ENCODE measurements at regions not wholly inside any gene's neighbourhood (a gene's known extent, or its start where the extent isn't known, plus 50 kb on each side); places are given as distances from the start of the nearest gene placed in this dataset.

DNA sequence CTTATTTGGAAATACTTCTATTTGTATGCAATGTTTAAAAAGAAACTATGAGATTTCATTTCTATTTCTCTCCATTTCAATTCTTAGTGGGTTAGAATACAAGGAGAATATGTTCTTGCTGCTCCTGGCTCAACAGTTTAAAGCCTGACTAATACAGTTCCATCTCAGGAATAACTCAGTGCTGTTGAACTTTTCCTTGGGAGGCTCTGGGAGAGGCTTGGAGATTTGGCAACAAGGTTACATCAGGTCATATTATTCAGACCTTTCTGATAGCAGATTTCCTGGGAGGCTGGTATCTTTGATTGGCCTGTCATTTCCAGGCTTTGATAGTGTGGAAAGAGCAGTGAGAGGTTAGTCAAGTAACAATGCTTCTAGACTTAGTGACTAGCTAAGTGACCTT lies 481.7 kb upstream of the KLF4 start:
- no peaks in the 10 kb centered on the region for H4K20me1 ChIP-seq (ENCODE audit: insufficient read depth)
- H3K4me3 ChIP-seq (IDR thresholded peaks at IDR 0.05; ENCODE audit: insufficient read depth, low read depth, low read length), result no peak overlapping the region
- H3K27ac ChIP-seq, result no peak overlapping the region
- H3K9ac ChIP-seq, result no peak overlapping the region
- TF ChIP-seq, protein P1, sequence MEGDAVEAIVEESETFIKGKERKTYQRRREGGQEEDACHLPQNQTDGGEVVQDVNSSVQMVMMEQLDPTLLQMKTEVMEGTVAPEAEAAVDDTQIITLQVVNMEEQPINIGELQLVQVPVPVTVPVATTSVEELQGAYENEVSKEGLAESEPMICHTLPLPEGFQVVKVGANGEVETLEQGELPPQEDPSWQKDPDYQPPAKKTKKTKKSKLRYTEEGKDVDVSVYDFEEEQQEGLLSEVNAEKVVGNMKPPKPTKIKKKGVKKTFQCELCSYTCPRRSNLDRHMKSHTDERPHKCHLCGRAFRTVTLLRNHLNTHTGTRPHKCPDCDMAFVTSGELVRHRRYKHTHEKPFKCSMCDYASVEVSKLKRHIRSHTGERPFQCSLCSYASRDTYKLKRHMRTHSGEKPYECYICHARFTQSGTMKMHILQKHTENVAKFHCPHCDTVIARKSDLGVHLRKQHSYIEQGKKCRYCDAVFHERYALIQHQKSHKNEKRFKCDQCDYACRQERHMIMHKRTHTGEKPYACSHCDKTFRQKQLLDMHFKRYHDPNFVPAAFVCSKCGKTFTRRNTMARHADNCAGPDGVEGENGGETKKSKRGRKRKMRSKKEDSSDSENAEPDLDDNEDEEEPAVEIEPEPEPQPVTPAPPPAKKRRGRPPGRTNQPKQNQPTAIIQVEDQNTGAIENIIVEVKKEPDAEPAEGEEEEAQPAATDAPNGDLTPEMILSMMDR (conservative IDR thresholded peaks at IDR 0.05; ENCODE audit: low read depth, low read length), result no peak
- no peak overlapping the region for H3K4me2 ChIP-seq
- H3K36me3 ChIP-seq (ENCODE audit: insufficient read depth), result no peaks in the 10 kb centered on the region
- H3K27me3 ChIP-seq (ENCODE audit: insufficient read depth, low read depth), result no peaks in the 10 kb centered on the region
- H3K79me2 ChIP-seq (ENCODE audit: insufficient read depth, low read depth), result no peaks in the 10 kb centered on the region
- H3K4me1 ChIP-seq (ENCODE audit: low read depth, poor library complexity, severe bottlenecking), result no peaks in the 10 kb centered on the region
- no peak overlapping the region for H2AFZ ChIP-seq (ENCODE audit: low read depth)

DNA sequence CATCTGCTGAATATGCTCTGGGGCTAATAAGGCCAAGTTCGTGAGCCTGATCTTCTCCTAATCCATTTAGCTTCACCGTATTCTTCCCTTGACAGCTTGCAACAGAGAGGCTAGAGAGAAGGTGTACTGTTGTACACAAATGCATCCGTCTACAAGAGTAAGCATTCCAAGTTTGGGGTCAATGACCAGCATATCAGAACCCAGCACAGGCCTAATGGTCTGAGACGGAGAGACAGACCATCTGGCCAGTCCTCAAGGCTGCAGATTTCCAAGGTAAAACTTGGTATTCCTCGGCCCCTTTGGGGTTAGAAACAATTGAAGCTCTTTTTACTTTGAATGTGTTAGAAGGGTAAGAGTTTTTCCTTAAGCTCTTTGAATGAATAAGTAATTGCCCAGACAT lies 481.2 kb upstream of the KLF4 start:
- Histone ChIP-seq H4K20me1 (ENCODE audit: insufficient read depth) (no peaks in the 10 kb centered on the region), H3K4me2 (no peak overlapping the region), H3K27me3 (ENCODE audit: insufficient read depth, low read depth) (no peaks in the 10 kb centered on the region), H3K4me1 (ENCODE audit: low read depth, poor library complexity, severe bottlenecking) (no peaks in the 10 kb centered on the region), H3K4me3 (IDR thresholded peaks at IDR 0.05; ENCODE audit: insufficient read depth, low read depth, low read length) (no peak overlapping the region), H3K9ac (no peak overlapping the region), H2AFZ (ENCODE audit: low read depth) (no peak overlapping the region), H3K79me2 (ENCODE audit: insufficient read depth, low read depth) (no peaks in the 10 kb centered on the region), H3K36me3 (ENCODE audit: insufficient read depth) (no peaks in the 10 kb centered on the region), H3K27ac (no peak overlapping the region)
- TF ChIP-seq, protein P1 (conservative IDR thresholded peaks at IDR 0.05; ENCODE audit: low read depth, low read length), result no peak

DNA sequence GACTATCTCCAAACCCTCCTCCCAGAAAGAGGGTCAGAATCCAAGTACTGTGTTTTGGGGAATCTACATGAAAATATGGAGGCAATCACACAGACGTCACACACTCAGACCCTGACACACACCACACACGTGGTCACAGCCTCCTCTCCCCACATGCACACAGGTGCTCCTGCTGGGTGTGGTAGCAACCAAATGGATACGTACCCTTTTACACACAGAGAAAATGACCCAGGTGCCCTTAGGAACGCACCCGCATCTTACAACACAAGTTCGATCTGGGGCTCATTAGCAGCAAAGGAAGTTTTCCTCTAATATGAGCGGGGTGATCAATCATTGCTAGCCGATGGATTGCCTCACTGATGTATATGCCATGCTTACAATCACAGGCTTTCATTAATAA lies 480.2 kb upstream of the KLF4 start:
- Histone ChIP-seq H3K4me2 (no peak overlapping the region), H3K27me3 (ENCODE audit: insufficient read depth, low read depth) (no peaks in the 10 kb centered on the region), H3K4me3 (IDR thresholded peaks at IDR 0.05; ENCODE audit: insufficient read depth, low read depth, low read length) (no peak overlapping the region), H4K20me1 (ENCODE audit: insufficient read depth) (no peaks in the 10 kb centered on the region), H3K9ac (no peak overlapping the region), H2AFZ (ENCODE audit: low read depth) (no peak overlapping the region), H3K4me1 (ENCODE audit: low read depth, poor library complexity, severe bottlenecking) (no peaks in the 10 kb centered on the region), H3K27ac (no peak overlapping the region), H3K79me2 (ENCODE audit: insufficient read depth, low read depth) (no peaks in the 10 kb centered on the region), H3K36me3 (ENCODE audit: insufficient read depth) (no peaks in the 10 kb centered on the region)
- TF ChIP-seq, protein P1 (conservative IDR thresholded peaks at IDR 0.05; ENCODE audit: low read depth, low read length), result no peak

DNA sequence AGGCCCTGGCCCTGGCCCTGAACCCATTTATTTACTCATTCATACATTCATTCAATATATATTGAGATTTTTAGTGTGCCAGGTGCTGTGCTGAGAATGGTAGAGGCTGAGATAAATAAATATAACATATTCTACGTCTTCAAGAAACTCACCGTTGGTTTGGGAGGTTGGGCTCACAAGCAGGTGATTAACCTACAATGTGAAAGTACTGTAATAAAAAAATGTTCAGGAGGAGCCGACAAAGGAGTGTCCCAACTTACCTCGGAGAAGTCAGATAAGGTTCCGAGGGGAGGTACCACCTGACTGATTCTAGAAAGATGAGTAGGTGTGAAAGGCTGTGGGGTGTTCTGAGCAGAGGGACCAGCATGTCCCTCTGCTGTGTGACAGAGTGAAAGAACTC lies 479.6 kb upstream of the KLF4 start:
- Histone ChIP-seq H2AFZ (ENCODE audit: low read depth) (no peak overlapping the region), H3K4me1 (ENCODE audit: low read depth, poor library complexity, severe bottlenecking) (no peaks in the 10 kb centered on the region), H3K4me2 (no peak overlapping the region), H3K79me2 (ENCODE audit: insufficient read depth, low read depth) (no peaks in the 10 kb centered on the region), H3K36me3 (ENCODE audit: insufficient read depth) (no peaks in the 10 kb centered on the region), H3K9ac (no peak overlapping the region), H4K20me1 (ENCODE audit: insufficient read depth) (no peaks in the 10 kb centered on the region), H3K27ac (no peak overlapping the region), H3K27me3 (ENCODE audit: insufficient read depth, low read depth) (no peaks in the 10 kb centered on the region), H3K4me3 (IDR thresholded peaks at IDR 0.05; ENCODE audit: insufficient read depth, low read depth, low read length) (no peak overlapping the region)
- TF ChIP-seq, protein P1 (conservative IDR thresholded peaks at IDR 0.05; ENCODE audit: low read depth, low read length), result no peak

DNA sequence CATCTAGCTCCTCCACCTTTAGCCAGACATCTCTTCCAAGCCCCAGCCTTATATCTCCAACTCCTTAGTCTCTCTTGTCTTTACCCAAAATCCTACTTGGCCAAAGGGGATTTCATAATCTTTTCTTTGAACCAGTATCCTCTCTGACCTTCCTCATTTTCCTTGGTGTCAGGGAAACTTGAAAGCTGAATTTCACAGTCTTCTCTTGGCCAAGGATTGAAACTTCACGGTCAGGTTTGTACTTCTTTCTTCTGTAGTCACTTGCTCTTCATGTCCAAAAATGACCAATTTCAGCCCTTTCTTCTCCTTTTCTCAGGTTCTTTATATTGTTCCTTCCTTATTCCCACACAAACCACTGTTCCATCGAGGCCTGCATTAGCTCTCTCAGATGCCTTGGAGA lies 473.7 kb upstream of the KLF4 start:
- no peak overlapping the region for H2AFZ ChIP-seq (ENCODE audit: low read depth)

More for the DNA sequence above, 473.7 kb upstream of the KLF4 start:
- no peak overlapping the region for H3K4me2 ChIP-seq
- H3K27ac ChIP-seq, result no peak overlapping the region
- H3K27me3 ChIP-seq (ENCODE audit: insufficient read depth, low read depth), result no peaks in the 10 kb centered on the region
- H3K79me2 ChIP-seq (ENCODE audit: insufficient read depth, low read depth), result no peaks in the 10 kb centered on the region
- H3K9ac ChIP-seq, result no peak overlapping the region
- no peaks in the 10 kb centered on the region for H4K20me1 ChIP-seq (ENCODE audit: insufficient read depth)
- no peaks in the 10 kb centered on the region for H3K36me3 ChIP-seq (ENCODE audit: insufficient read depth)
- TF ChIP-seq, protein P1 (conservative IDR thresholded peaks at IDR 0.05; ENCODE audit: low read depth, low read length), result no peak
- no peak overlapping the region for H3K4me3 ChIP-seq (IDR thresholded peaks at IDR 0.05; ENCODE audit: insufficient read depth, low read depth, low read length)
- no peaks in the 10 kb centered on the region for H3K4me1 ChIP-seq (ENCODE audit: low read depth, poor library complexity, severe bottlenecking)

All from KMS-11 (cell line).